BLaER1 treated with 17β-estradiol and CSF1 and Interleukin-3, amounts not matched to agents 10 nM and 100 nM (cell line): ENCODE measurements at regions not wholly inside any gene's neighbourhood (a gene's known extent, or its start where the extent isn't known, plus 50 kb on each side); places are given as distances from the start of the nearest gene placed in this dataset.

Experiments
- H3K27ac ChIP-seq, 11 experiments: shearing (Covaris generic); formaldehyde crosslinking; 2 replicates each; pipeline ENCODE4 v1.8.1; 2022
- H3K27me3 ChIP-seq, 11 experiments: shearing (Covaris generic); formaldehyde crosslinking; 2 replicates each; pipeline ENCODE4 v1.8.1; 2022
- H3K36me3 ChIP-seq, 11 experiments: shearing (Covaris generic); formaldehyde crosslinking; 2 replicates each; pipeline ENCODE4 v1.8.1; 2022
- H3K4me1 ChIP-seq, 10 experiments: shearing (Covaris generic); formaldehyde crosslinking; 2 replicates each; pipeline ENCODE4 v1.8.1; 2022
- H3K4me2 ChIP-seq, 11 experiments: shearing (Covaris generic); formaldehyde crosslinking; 2 replicates each; pipeline ENCODE4 v1.8.1; 2022
- H3K4me3 ChIP-seq, 10 experiments: shearing (Covaris generic); formaldehyde crosslinking; 2 replicates each; pipeline ENCODE4 v1.8.1; 2022
- H3K9ac ChIP-seq, 11 experiments: shearing (Covaris generic); formaldehyde crosslinking; 2 replicates each; pipeline ENCODE4 v1.8.1; 2022
- H3K9me3 ChIP-seq, 11 experiments: shearing (Covaris generic); formaldehyde crosslinking; replicated peaks in 1 of 11; 2 replicates each; pipeline ENCODE4 v1.8.1; 2022
- H4K20me1 ChIP-seq, 11 experiments: shearing (Covaris generic); formaldehyde crosslinking; 2 replicates each; pipeline ENCODE4 v1.8.1; 2022
- Cebpa-rat ChIP-seq, 11 experiments: shearing (Covaris generic); IDR thresholded peaks; 2 replicates each; pipeline ENCODE4 v1.8.1; 2022

DNA sequence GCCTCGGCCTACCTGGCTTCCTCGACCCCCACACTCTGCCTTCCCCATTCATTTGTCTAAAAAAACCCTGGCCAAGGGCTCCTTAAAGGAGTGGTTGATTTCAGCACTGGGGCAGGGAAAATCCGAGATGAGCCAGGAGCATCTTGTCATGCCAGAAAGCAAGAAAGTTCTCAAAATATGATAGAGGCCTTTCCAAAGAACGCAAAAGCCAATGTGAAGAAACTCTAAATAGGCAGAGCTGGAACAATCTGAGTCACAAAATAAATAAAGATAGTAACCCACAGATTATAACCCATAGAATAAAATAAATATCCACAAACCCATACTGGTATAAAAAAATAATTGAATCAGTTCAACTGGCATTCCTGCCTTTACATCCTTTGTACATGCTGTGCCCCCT, 192.3 kb upstream of the SALL1 start:
- H3K9me3 ChIP-seq, result no peaks in the 10 kb centered on the region
- H3K4me3 ChIP-seq, result no peak overlapping the region
- no peaks in the 10 kb centered on the region for H4K20me1 ChIP-seq

DNA sequence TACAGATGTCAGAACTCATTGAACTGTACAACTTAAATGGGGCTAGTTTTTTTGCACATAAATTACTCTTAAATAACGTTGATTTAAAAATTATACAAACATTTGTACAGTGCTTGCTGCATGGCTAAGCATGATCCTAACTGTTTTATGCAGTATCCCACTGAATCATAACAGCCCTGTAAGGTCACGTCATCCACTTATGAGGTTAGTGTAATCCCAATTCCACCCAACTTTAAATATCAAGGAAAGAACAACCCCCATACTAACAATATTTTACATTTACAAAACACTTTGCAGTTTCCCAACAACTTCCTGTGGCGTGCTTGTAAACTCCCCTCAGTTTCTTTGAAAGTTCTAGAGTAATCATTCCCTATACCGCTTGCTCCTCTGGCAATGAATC, 190.1 kb upstream of the SALL1 start:
- H3K27ac ChIP-seq, result no peak overlapping the region
- H3K4me1 ChIP-seq, result peaks cover 0 to 4% (median 0%) of the 10 kb centered on the region in 10 experiments; a peak in 1 of 20 replicates
- H3K9me3 ChIP-seq, result no peaks in the 10 kb centered on the region
- H3K27me3 ChIP-seq, result no peaks in the 10 kb centered on the region
- H3K4me2 ChIP-seq, result no peak overlapping the region
- no peaks in the 10 kb centered on the region for H3K36me3 ChIP-seq
- no peaks in the 10 kb centered on the region for H4K20me1 ChIP-seq
- H3K4me3 ChIP-seq, result no peak overlapping the region
- no peak overlapping the region for H3K9ac ChIP-seq
- TF ChIP-seq Cebpa-rat (IDR thresholded peaks at IDR 0.05), result no peak

More for the DNA sequence above, 192.3 kb upstream of the SALL1 start:
- Histone ChIP-seq H3K4me1 (peaks cover 0 to 4% (median 0%) of the 10 kb centered on the region in 10 experiments; a peak in 1 of 20 replicates), H3K36me3 (no peaks in the 10 kb centered on the region), H3K4me2 (no peak overlapping the region), H3K27ac (no peak overlapping the region), H3K9ac (no peak overlapping the region), H3K27me3 (no peaks in the 10 kb centered on the region)
- TF ChIP-seq Cebpa-rat (IDR thresholded peaks at IDR 0.05), result no peak

DNA sequence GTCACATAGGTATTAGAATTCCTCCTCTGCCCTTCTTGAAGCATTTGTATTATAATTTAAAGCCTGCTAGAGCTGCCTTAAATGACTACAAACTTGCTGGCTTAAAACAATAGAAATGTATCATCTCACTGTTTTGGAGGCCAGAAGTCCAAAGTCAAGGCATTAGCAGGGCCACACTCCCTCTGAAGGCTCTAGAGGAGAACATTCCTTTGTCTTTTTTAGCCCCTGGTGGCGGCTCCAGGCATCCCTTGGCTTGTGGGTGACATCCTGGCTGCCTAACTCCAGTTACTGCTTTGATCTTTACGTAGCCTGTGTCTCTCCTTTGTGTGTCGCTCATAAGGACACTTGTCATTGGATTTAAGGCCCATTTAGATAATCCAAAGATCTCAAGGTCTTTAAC, 186.6 kb upstream of the SALL1 start:
- H3K27ac ChIP-seq, result no peak overlapping the region
- TF ChIP-seq Cebpa-rat (IDR thresholded peaks at IDR 0.05), result no peak
- no peak overlapping the region for H3K9ac ChIP-seq

DNA sequence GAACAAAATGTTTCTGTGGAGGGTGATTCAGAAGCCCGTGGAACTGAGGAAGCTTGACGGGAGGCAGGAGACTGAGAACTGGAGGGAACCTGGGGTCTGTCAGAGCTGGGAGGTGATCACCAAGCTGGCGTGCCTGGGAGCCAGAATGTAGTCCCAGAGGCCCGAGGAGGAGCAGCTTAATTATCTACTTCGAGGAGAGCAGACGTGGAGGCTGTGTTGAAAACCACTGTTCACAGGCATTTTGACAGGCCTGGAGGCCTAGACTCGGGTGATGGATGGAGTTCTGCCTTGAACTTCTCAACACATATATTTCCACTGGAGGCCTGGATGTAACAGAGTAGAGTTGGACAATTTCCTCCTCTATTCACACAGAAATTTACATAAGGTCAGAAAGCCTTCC, 177.7 kb upstream of the SALL1 start:
- Histone ChIP-seq H4K20me1 (no peaks in the 10 kb centered on the region), H3K27me3 (no peaks in the 10 kb centered on the region), H3K4me2 (no peak overlapping the region), H3K9me3 (peaks cover 0 to 13% (median 4%) of the 10 kb centered on the region in 11 experiments; a peak in 3 of 22 replicates), H3K9ac (no peak overlapping the region), H3K4me1 (peaks cover 0 to 5% (median 0%) of the 10 kb centered on the region in 10 experiments; a peak in 2 of 20 replicates), H3K4me3 (no peak overlapping the region), H3K27ac (no peak overlapping the region), H3K36me3 (no peaks in the 10 kb centered on the region)
- no peak for TF ChIP-seq Cebpa-rat (IDR thresholded peaks at IDR 0.05)

More for the DNA sequence above, 186.6 kb upstream of the SALL1 start:
- Histone ChIP-seq H3K9me3 (no peaks in the 10 kb centered on the region), H3K4me3 (no peak overlapping the region), H3K4me2 (no peak overlapping the region), H4K20me1 (no peaks in the 10 kb centered on the region), H3K27me3 (no peaks in the 10 kb centered on the region), H3K4me1 (peaks cover 0 to 4% (median 0%) of the 10 kb centered on the region in 10 experiments; a peak in 1 of 20 replicates), H3K36me3 (no peaks in the 10 kb centered on the region)

DNA sequence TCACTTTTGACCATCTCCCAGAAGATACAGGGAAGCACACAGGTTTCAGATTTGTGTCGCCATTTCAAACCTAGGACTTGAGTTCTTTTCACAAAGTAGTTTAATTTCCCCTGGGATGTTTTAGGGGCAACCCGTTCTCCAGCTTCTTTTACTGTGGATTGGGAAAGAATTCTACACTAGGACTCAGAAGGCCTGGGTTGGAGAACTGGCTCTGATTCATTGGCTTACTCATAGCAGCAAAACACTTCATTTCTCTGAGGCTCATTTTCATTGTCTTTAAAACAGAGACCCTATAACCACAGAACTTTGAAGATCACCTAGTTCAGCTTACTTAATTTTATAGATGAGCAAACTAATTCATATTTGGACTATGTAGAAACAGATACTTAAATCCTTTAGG, 175.9 kb upstream of the SALL1 start:
- Histone ChIP-seq H3K9ac (no peak overlapping the region), H3K36me3 (no peaks in the 10 kb centered on the region), H3K27me3 (no peaks in the 10 kb centered on the region), H3K4me3 (no peak overlapping the region), H3K4me2 (no peak overlapping the region), H3K4me1 (peaks cover 0 to 5% (median 0%) of the 10 kb centered on the region in 10 experiments; a peak in 2 of 20 replicates), H3K27ac (no peak overlapping the region), H3K9me3 (peaks cover 0 to 13% (median 4%) of the 10 kb centered on the region in 11 experiments; a peak in 3 of 22 replicates), H4K20me1 (no peaks in the 10 kb centered on the region)
- no peak for TF ChIP-seq Cebpa-rat (IDR thresholded peaks at IDR 0.05)

DNA sequence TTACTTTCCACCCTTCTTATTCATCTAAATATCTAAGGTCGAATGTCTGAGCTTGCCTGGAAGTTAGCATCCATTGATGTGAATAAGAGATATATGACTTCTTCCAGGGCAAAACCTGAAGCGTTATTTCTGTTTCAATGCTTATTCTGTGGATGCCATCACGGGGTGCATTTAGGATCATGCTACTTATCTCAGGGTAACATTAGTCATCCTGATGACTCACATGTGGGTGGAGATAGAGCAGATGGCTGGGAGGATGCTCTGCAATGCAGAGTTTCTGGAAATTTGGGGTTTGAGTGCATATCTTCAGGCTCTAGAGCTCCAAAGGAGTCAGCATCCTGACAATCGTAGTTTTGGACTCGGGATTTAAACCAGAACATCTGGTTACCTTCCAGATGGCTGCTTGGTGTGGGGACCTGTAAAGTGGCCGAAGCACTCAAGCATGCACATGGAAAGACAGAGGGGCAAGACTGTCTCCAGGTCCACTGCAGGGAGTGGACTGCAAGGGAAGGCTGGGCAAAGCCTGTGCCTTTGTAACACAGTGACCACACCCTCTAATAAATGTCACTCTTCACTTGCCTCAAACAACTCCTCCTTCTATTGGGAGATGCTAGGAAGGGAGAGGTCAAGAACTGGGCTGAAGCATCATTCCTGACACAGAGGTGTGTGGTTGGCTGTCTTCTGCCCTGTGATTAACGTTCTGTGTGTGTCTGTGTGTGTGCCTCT, 175.2 kb upstream of the SALL1 start:
- Histone ChIP-seq H3K27me3 (no peaks in the 10 kb centered on the region), H3K27ac (no peak overlapping the region), H4K20me1 (no peaks in the 10 kb centered on the region), H3K4me3 (no peak overlapping the region), H3K9me3 (peaks cover 0 to 13% (median 4%) of the 10 kb centered on the region in 11 experiments; a peak in 3 of 22 replicates), H3K4me1 (peaks cover 0 to 5% (median 0%) of the 10 kb centered on the region in 10 experiments; a peak in 2 of 20 replicates), H3K36me3 (no peaks in the 10 kb centered on the region), H3K9ac (no peak overlapping the region), H3K4me2 (no peak overlapping the region)
- no peak for TF ChIP-seq Cebpa-rat (IDR thresholded peaks at IDR 0.05)

DNA sequence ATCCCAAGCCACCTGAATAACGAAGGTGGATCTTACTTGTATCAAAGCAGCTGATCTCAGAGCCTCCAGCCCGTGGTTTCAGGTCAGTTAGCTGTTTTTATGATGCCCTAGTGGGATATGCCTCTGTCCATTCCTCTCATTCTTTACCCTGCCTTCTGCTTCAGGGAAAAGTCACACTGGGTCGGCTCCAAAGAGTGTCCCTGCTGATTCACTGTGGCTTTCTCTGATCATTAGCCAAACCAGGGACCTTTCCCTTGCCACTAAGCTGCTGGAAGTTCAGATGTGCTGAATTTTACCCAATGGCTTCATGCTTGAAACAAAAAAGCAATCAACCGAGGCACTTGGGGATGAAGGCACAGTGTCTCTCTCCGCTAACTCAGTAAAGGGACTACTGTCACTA, 170.2 kb upstream of the SALL1 start:
- H3K4me2 ChIP-seq, result no peak overlapping the region
- H3K9me3 ChIP-seq, result no peaks in the 10 kb centered on the region
- H3K9ac ChIP-seq, result no peak overlapping the region
- H3K27ac ChIP-seq, result no peak overlapping the region
- no peaks in the 10 kb centered on the region for H3K27me3 ChIP-seq
- no peaks in the 10 kb centered on the region for H3K36me3 ChIP-seq
- H3K4me1 ChIP-seq, result peaks cover 0 to 2% (median 0%) of the 10 kb centered on the region in 10 experiments; a peak in 2 of 20 replicates
- no peak for TF ChIP-seq Cebpa-rat (IDR thresholded peaks at IDR 0.05)
- no peaks in the 10 kb centered on the region for H4K20me1 ChIP-seq
- H3K4me3 ChIP-seq, result no peak overlapping the region

DNA sequence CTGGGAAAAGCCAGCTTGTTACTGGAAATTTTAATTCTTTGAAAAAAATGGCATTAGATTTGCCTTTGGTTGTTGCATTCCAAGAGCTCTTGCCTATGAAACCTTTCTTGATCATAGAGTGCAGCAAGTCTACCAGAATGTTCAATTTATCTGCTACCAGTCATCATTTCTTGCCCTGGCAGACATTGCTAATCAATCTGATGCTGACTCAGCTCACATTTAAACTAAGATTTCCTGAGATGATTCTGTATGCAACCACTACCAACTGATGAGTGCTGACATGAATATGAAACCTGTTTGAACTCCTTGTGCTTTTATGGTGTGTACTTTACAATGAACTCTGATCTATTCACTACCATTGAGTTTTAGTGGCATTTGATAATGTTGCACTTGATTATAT, 166.5 kb upstream of the SALL1 start:
- Histone ChIP-seq H3K9ac (no peak overlapping the region), H3K27me3 (no peaks in the 10 kb centered on the region), H4K20me1 (no peaks in the 10 kb centered on the region), H3K4me2 (no peak overlapping the region), H3K4me1 (no peaks in the 10 kb centered on the region), H3K9me3 (0 out of 22 replicates have a peak, but pooled peaks cover 0 to 10% (median 0%) of the 10 kb centered on the region in 11 experiments), H3K4me3 (no peak overlapping the region), H3K36me3 (no peaks in the 10 kb centered on the region), H3K27ac (no peak overlapping the region)
- TF ChIP-seq Cebpa-rat (IDR thresholded peaks at IDR 0.05), result no peak

DNA sequence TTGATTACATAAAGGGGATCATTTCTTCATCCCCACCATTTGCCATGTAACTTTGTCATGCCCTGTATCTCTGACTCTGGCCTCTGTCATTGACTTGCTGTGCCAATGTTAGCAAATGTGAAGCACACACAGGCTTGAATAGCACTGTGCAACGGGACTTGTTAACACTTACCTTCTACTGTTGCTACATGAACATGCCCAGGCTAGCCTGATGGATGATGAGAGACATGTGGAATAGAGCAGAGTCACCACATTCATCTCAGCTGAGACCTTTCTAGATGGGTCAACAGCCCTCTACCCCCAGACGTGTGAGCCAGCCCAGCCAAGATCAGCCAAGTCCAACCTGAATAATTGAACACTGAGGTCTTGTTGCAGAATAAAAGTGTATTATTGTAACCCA, 162.1 kb upstream of the SALL1 start:
- Histone ChIP-seq H4K20me1 (no peaks in the 10 kb centered on the region), H3K9ac (no peak overlapping the region), H3K36me3 (no peaks in the 10 kb centered on the region), H3K4me3 (no peak overlapping the region), H3K4me2 (no peak overlapping the region), H3K9me3 (0 out of 22 replicates have a peak, but pooled peaks cover 0 to 10% (median 0%) of the 10 kb centered on the region in 11 experiments), H3K27ac (no peak overlapping the region), H3K4me1 (no peaks in the 10 kb centered on the region; a peak in 1 of 20 replicates), H3K27me3 (no peaks in the 10 kb centered on the region)
- no peak for TF ChIP-seq Cebpa-rat (IDR thresholded peaks at IDR 0.05)
